DND-41 (cell line): ENCODE measurements at regions not wholly inside any gene's neighbourhood (a gene's known extent, or its start where the extent isn't known, plus 50 kb on each side); places are given as distances from the start of the nearest gene placed in this dataset.
"Not testable (repeated sequence)": the region's sequence is repeated elsewhere in the genome, so short reads cannot be mapped to it uniquely, and the experiment has no call there.

Experiments
- ATAC-seq: fragments of 200-7000 bp; cut with Tn5 transposase; 3 replicates; pipeline ENCODE4 v1.9.1; 2021; ENCODE audit warnings: low read depth; ENCODE audit not compliant: insufficient read depth
- DNase-seq: peaks from one replicate; pipeline ENCODE4 v3.0.0-alpha.2; 2020
- H2AFZ ChIP-seq: 2 replicates; pipeline ENCODE4 v1.6.0; 2012; ENCODE audit warnings: low read depth, low read length
- H3K27ac ChIP-seq: 2 replicates; pipeline ENCODE4 v1.5.1; 2012; ENCODE audit warnings: low read length, inconsistent platforms
- H3K27me3 ChIP-seq: fragments of 200-600 bp; sonication (generic); 2 replicates; pipeline ENCODE4 v1.6.0; 2012; ENCODE audit warnings: low read length, mild to moderate bottlenecking, inconsistent platforms; ENCODE audit not compliant: insufficient read depth, poor library complexity
- H3K36me3 ChIP-seq: 2 replicates; pipeline ENCODE4 v1.5.1; 2012; ENCODE audit warnings: low read length, inconsistent platforms; ENCODE audit not compliant: insufficient read depth
- H3K4me1 ChIP-seq: 2 replicates; pipeline ENCODE4 v1.5.1; 2012; ENCODE audit warnings: mild to moderate bottlenecking, low read length; ENCODE audit not compliant: insufficient read depth
- H3K4me2 ChIP-seq: 2 replicates; pipeline ENCODE4 v1.6.0; 2012; ENCODE audit warnings: mild to moderate bottlenecking, moderate library complexity, low read length, inconsistent platforms; ENCODE audit not compliant: insufficient read depth
- H3K4me3 ChIP-seq, 2 experiments: fragments of 200-600 bp in 1 of 2; shearing (Covaris generic) in 1 of 2; 2 replicates each; pipeline ENCODE4 v1.5.1; 2012 to 2016; ENCODE audit warnings: inconsistent platforms in 2 of 2, low read length in 2 of 2, mild to moderate bottlenecking in 2 of 2, low read depth in 1 of 2, moderate library complexity in 1 of 2
- H3K79me2 ChIP-seq: 2 replicates; pipeline ENCODE4 v1.6.0; 2012; ENCODE audit warnings: low read length, inconsistent platforms; ENCODE audit not compliant: insufficient read depth
- H3K9ac ChIP-seq: 2 replicates; pipeline ENCODE4 v1.6.0; 2012; ENCODE audit warnings: low read depth, mild to moderate bottlenecking, inconsistent platforms, low read length, moderate library complexity
- H3K9me3 ChIP-seq: 2 replicates; pipeline ENCODE4 v1.5.1; 2012; ENCODE audit warnings: low read length, moderate library complexity, mild to moderate bottlenecking, inconsistent platforms; ENCODE audit not compliant: insufficient read depth, severe bottlenecking
- H4K20me1 ChIP-seq: 2 replicates; pipeline ENCODE4 v1.6.0; 2012; ENCODE audit warnings: low read length; ENCODE audit not compliant: insufficient read depth
- CTCF ChIP-seq: IDR thresholded peaks from 2 replicates; pipeline ENCODE4 v1.5.1; 2012; ENCODE audit warnings: borderline replicate concordance, low read length, moderate library complexity, mild to moderate bottlenecking; ENCODE audit not compliant: poor library complexity, severe bottlenecking; ENCODE audit errors: extremely low read depth
- EZH2 ChIP-seq: IDR thresholded peaks from 3 replicates; pipeline ENCODE4 v1.6.1; 2012; ENCODE audit warnings: borderline replicate concordance, low read depth, mild to moderate bottlenecking, moderate library complexity, low read length, inconsistent platforms; ENCODE audit not compliant: severe bottlenecking

GRCh38 chr6:2327591-2327990 lies 82.2 kb upstream of the GMDS start:
- DNase-seq (no peak), ATAC-seq (no peak)
- Histone ChIP-seq H2AFZ (no peak overlapping the region), H4K20me1 (no peaks in the 10 kb centered on the region), H3K79me2 (no peaks in the 10 kb centered on the region), H3K9ac (no peak overlapping the region), H3K4me2 (no peak overlapping the region), H3K4me3 (no peak overlapping the region), H3K36me3 (no peaks in the 10 kb centered on the region), H3K4me1 (no peaks in the 10 kb centered on the region), H3K9me3 (peaks cover 23% of the 10 kb centered on the region), H3K27ac (no peak overlapping the region), H3K27me3 (no peaks in the 10 kb centered on the region)
- TF ChIP-seq CTCF (no peak), EZH2 (no peak)

DNA sequence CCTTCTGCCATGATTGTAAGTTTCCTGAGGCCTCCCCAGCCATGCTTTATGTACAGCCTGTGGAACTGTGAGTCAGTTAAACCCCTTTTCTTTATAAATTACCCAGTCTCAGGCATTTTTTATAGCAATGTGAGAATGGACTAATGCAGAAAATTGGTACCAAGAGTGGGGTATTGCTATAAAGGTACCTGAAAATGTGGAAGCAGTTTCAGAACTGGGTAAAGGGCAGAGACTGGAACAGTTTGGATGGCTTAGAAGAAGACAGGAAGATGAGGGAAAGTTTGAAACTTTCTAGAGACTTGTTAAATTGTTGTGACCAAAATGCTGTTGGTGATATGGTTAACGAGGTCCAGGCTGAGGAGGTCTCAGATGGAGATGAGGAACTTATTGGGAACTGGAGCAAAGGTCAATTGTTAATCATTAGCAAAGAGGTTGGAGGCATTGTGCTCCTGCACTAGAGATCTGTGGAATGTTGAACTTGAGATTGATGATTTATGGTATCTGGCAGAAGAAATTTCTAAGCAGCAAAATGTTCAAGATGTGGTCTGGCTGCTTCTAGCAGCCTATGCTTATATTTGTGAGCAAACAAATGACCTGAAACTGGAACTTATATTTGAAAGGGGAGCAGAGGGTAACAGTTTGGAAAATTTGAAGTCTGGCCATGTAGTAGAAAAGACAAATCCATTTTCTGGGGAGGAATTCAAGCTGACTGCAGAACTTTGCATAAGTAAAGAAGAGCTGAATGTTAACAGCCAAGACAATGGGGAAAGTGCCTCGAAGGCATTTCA lies 79.0 kb upstream of the GMDS start:
- no peaks in the 10 kb centered on the region for H3K4me1 ChIP-seq
- no peaks in the 10 kb centered on the region for H4K20me1 ChIP-seq
- no peaks in the 10 kb centered on the region for H3K27me3 ChIP-seq
- H3K9ac ChIP-seq, result no peak overlapping the region
- H3K27ac ChIP-seq, result no peak overlapping the region
- no peak overlapping the region for H2AFZ ChIP-seq
- TF ChIP-seq CTCF (no peak), EZH2 (no peak)
- DNase-seq (no peak), ATAC-seq (no peak)
- no peaks in the 10 kb centered on the region for H3K79me2 ChIP-seq
- no peak overlapping the region for H3K4me3 ChIP-seq
- no peaks in the 10 kb centered on the region for H3K36me3 ChIP-seq
- peaks cover 23% of the 10 kb centered on the region for H3K9me3 ChIP-seq
- H3K4me2 ChIP-seq, result no peak overlapping the region

GRCh38 chr6:2317498-2317897 lies 72.1 kb upstream of the GMDS start:
- H3K9me3 ChIP-seq, H3K36me3 ChIP-seq, H3K4me1 ChIP-seq, H3K4me2 ChIP-seq, H4K20me1 ChIP-seq, H2AFZ ChIP-seq, ATAC-seq, H3K27ac ChIP-seq, H3K9ac ChIP-seq, H3K4me3 ChIP-seq, DNase-seq, H3K79me2 ChIP-seq, H3K27me3 ChIP-seq: not testable (repeated sequence)

GRCh38 chr6:2314641-2315040 lies 69.2 kb upstream of the GMDS start:
- Histone ChIP-seq H3K4me2 (no peak overlapping the region), H3K9ac (no peak overlapping the region), H3K27ac (no peak overlapping the region), H3K36me3 (no peaks in the 10 kb centered on the region; the same call in 1 of the 2 replicates), H4K20me1 (no peaks in the 10 kb centered on the region), H3K79me2 (no peaks in the 10 kb centered on the region), H3K4me3 (no peak overlapping the region), H2AFZ (no peak overlapping the region), H3K9me3 (peaks cover 6% of the 10 kb centered on the region), H3K27me3 (no peaks in the 10 kb centered on the region), H3K4me1 (no peaks in the 10 kb centered on the region)
- no peak for TF ChIP-seq EZH2
- TF ChIP-seq CTCF, result no peak
- ATAC-seq, result no peak
- DNase-seq, result no peak
